Right lobe of liver (tissue), 6 donors: ENCODE measurements at regions not wholly inside any gene's neighbourhood (a gene's known extent, or its start where the extent isn't known, plus 50 kb on each side); places are given as distances from the start of the nearest gene placed in this dataset.

Experiments used
- ATAC-seq, 4 donors: fragments of 200-7000 bp; cut with Tn5 transposase; one replicate each; pipeline ENCODE4 v1.9.1; 2020; ENCODE audit warnings: mild to moderate bottlenecking in 4 of 4, moderate library complexity in 4 of 4
- DNase-seq, 3 donors: peaks; one replicate each; pipeline ENCODE4 v3.0.0-alpha.2; 2020
- H3K27ac ChIP-seq, 3 donors: fragments of 200-600 bp; one replicate each; pipeline ENCODE4 v1.8.0; 2022
- H3K27me3 ChIP-seq, 2 donors: fragments of 200-600 bp; one replicate each; pipeline ENCODE4 v1.8.0; 2022
- H3K36me3 ChIP-seq, 4 donors: fragments of 200-600 bp; sonication (generic) in 1 of 4; one replicate each; pipeline versions ENCODE4 v1.5.1 to v1.8.0; 2017 to 2022; ENCODE audit warnings: control low read depth in 1 of 4
- H3K4me1 ChIP-seq, 4 donors: fragments of 200-600 bp; sonication (generic) in 1 of 4; one replicate each; pipeline versions ENCODE4 v1.5.1 to v1.8.0; 2017 to 2022; ENCODE audit warnings: control low read depth in 1 of 4
- H3K4me3 ChIP-seq, 3 donors: fragments of 200-600 bp; one replicate each; pipeline ENCODE4 v1.8.0; 2022
- H3K9me3 ChIP-seq, 4 donors: fragments of 200-600 bp; sonication (generic) in 1 of 4; one replicate each; pipeline versions ENCODE4 v1.5.1 to v1.8.0; 2017 to 2022; ENCODE audit warnings: control low read depth in 1 of 4
- POLR2A ChIP-seq: fragments of 450-650 bp; IDR thresholded peaks from one replicate; pipeline ENCODE4 v1.6.1; 2017; ENCODE audit warnings: antibody characterized with exemption, mild to moderate bottlenecking
- WGBS: methylation state at CpG from one replicate; pipeline ENCODE4 v1.1.6; 2018; ENCODE audit warnings: low coverage, low lambda C conversion rate; ENCODE audit not compliant: insufficient coverage; ENCODE audit errors: missing lambda C conversion rate; 5-methylcytosine and 5-hydroxymethylcytosine counted together
- intact Hi-C, 2 donors: fragments of 100-400 bp; cut with DNase I; formaldehyde crosslinking; loops; one replicate each; pipeline versions ENCODE4 v1.11.2 to v1.14.1; 2022
- TF ChIP-seq, protein P1 (sequence below), 4 donors: fragments of 200-600 bp in 3 of 4; fragments of 450-650 bp in 1 of 4; IDR thresholded peaks; one replicate each; pipeline versions ENCODE4 v1.5.1 to v1.8.0; 2016 to 2022; ENCODE audit warnings: antibody characterized with exemption in 4 of 4, mild to moderate bottlenecking in 2 of 4
- donor health status: DM: no; HTN: yes; CAD: no.
- donor health status: DM: no; HTN: no; CAD: no.
- donor health status: DM: no; HTN: no; CAD: no.
- donor health status: DM: no; HTN: yes; CAD: no.
- donor health status: DM: no; HTN: yes; CAD: no.

DNA sequence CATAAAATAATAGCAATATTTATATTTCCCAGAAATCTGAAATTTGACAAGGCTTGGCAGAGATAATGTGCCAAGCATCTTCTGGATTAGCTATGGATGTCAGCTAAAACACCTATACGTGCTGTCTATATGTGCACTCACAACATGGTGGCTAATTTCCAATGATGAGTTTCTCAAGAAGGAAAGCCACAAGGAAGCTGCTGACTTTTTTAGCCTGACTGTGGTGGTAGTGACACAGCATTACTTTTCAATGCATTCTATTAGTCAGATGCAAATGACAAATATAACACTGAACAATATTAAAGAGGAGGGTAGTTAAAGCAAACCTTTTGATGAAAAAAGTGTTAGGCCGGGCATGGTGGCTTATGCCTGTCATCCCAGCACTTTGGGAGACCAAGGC, 101.7 kb upstream of the CCDC54 start:
- no peak for ATAC-seq
- TF ChIP-seq, protein P1, sequence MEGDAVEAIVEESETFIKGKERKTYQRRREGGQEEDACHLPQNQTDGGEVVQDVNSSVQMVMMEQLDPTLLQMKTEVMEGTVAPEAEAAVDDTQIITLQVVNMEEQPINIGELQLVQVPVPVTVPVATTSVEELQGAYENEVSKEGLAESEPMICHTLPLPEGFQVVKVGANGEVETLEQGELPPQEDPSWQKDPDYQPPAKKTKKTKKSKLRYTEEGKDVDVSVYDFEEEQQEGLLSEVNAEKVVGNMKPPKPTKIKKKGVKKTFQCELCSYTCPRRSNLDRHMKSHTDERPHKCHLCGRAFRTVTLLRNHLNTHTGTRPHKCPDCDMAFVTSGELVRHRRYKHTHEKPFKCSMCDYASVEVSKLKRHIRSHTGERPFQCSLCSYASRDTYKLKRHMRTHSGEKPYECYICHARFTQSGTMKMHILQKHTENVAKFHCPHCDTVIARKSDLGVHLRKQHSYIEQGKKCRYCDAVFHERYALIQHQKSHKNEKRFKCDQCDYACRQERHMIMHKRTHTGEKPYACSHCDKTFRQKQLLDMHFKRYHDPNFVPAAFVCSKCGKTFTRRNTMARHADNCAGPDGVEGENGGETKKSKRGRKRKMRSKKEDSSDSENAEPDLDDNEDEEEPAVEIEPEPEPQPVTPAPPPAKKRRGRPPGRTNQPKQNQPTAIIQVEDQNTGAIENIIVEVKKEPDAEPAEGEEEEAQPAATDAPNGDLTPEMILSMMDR (IDR thresholded peaks at IDR 0.05), result no peak
- no peak for TF ChIP-seq POLR2A
- no peak for DNase-seq
- 50% methylated on average over 1 of the region's 2 CpGs for WGBS
- no peaks in the 10 kb centered on the region for H3K27me3 ChIP-seq
- H3K4me1 ChIP-seq, result no peaks in the 10 kb centered on the region
- H3K9me3 ChIP-seq, result no peaks in the 10 kb centered on the region
- H3K4me3 ChIP-seq, result no peak overlapping the region
- H3K27ac ChIP-seq, result no peak overlapping the region
- intact Hi-C loops, result no loop called here
- no peaks in the 10 kb centered on the region for H3K36me3 ChIP-seq

DNA sequence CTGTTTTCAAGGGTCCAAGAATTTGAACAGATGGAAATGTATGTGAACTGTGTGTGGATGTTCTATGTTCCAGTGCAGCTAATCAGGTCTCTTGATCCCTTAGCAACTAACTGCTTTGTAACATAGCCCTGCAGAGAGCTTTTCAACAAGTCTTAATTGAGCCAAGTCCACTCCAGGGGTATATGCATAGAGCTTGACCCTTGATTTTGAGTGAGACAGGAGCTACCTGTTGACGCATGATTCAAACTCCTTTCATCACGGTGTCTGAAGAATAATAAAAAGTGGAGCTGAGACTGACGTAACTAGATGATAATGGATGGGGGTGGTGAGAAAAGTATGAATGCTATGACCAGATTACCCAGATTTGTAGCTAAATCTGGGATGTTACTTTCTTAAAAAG, 93.3 kb upstream of the CCDC54 start:
- no peaks in the 10 kb centered on the region for H3K36me3 ChIP-seq
- 64% methylated on average over 3 of the region's 3 CpGs for WGBS
- no peak for ATAC-seq
- intact Hi-C loops, result no loop called here
- no peak for DNase-seq
- TF ChIP-seq POLR2A, result no peak
- TF ChIP-seq, protein P1 (IDR thresholded peaks at IDR 0.05), result no peak
- H3K27me3 ChIP-seq, result no peaks in the 10 kb centered on the region
- no peaks in the 10 kb centered on the region for H3K9me3 ChIP-seq
- no peak overlapping the region for H3K27ac ChIP-seq
- no peaks in the 10 kb centered on the region for H3K4me1 ChIP-seq
- no peak overlapping the region for H3K4me3 ChIP-seq

DNA sequence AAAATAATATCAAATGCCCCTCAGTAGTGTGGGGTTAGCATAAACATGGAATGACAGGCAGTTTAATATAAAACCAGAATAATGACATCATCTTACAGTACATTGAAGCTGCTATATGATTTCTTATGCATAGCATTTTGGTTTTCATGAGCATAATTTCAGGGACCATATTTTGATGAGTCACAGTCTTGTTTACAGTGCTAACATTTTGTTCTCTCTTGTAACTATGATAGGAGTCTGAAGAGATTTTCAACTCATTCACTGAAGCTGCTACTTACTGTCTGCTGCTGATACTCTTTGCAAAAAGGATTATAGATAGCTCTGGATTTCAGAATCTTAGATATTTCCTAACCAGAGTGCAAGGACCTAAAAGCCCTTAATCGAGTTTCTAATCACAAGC, 92.6 kb upstream of the CCDC54 start:
- H3K36me3 ChIP-seq, result no peaks in the 10 kb centered on the region
- intact Hi-C loops, result no loop called here
- no peak for ATAC-seq
- no peak overlapping the region for H3K27ac ChIP-seq
- no peak overlapping the region for H3K4me3 ChIP-seq
- DNase-seq, result no peak
- no peaks in the 10 kb centered on the region for H3K4me1 ChIP-seq
- WGBS, result 31% methylated on average over 1 of the region's 1 CpG
- TF ChIP-seq, protein P1 (IDR thresholded peaks at IDR 0.05), result no peak
- TF ChIP-seq POLR2A, result no peak
- no peaks in the 10 kb centered on the region for H3K27me3 ChIP-seq
- H3K9me3 ChIP-seq, result no peaks in the 10 kb centered on the region

DNA sequence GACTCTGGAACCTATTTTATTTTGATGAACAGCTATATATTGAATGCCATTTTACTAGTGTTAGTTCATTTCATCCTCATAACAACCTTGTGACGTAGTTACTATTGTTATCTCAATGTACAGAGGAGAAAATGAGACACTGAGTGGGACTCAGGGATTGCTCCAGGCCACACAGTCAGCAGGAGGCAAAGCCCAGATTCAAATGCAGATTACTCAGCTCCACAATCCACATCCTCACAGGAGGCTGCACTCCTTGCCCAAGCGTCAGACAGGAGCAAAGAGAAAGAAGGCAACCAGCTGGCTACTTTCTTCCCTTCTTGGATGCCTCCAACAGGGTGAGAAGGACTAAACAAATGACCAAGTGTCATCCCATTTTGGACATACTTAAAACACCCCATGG, 92.0 kb upstream of the CCDC54 start:
- Histone ChIP-seq H3K9me3 (no peaks in the 10 kb centered on the region), H3K4me1 (no peaks in the 10 kb centered on the region), H3K27me3 (no peaks in the 10 kb centered on the region), H3K4me3 (no peak overlapping the region), H3K27ac (no peak overlapping the region), H3K36me3 (no peaks in the 10 kb centered on the region)
- TF ChIP-seq, protein P1 (IDR thresholded peaks at IDR 0.05), result no peak
- no peak for TF ChIP-seq POLR2A
- intact Hi-C loops, result no loop called here
- WGBS, result 45% methylated on average over 2 of the region's 2 CpGs
- no peak for ATAC-seq
- DNase-seq, result no peak

DNA sequence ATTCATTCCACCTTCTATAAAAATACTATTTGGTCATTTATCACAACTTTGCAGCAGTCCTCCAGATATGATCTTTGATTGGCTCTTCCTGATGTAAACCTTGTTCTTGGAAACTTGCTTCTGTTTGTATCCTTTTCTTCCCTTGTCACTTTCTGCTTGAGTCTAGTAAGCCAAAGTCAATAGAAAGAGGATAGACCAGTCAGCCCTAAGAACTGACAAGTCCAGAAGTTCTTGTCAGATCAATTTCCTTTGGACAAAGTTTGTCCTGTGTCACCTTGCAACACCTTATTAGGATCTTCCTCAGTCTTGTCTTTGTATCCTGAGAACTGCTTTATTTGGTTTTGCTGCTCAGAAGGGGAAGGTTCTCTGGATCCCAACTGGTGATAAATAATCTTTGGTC, 87.9 kb upstream of the CCDC54 start:
- no peak for TF ChIP-seq POLR2A
- TF ChIP-seq, protein P1 (IDR thresholded peaks at IDR 0.05), result no peak
- Histone ChIP-seq H3K4me3 (no peak overlapping the region), H3K9me3 (no peaks in the 10 kb centered on the region), H3K36me3 (no peaks in the 10 kb centered on the region), H3K27ac (no peak overlapping the region), H3K4me1 (no peaks in the 10 kb centered on the region), H3K27me3 (no peaks in the 10 kb centered on the region)
- intact Hi-C loops, result no loop called here
- no peak for ATAC-seq
- DNase-seq, result no peak
